GM23338 (cell line): ENCODE measurements at regions not wholly inside any gene's neighbourhood (a gene's known extent, or its start where the extent isn't known, plus 50 kb on each side); places are given as distances from the start of the nearest gene placed in this dataset.
A peak's percentile ranks its signal among the peaks of the same experiment; 100 is the strongest.

ENCODE experiments used
- CREB1 ChIP-seq: fragments of 250-450 bp; sonication (Bioruptor Pico); IDR thresholded peaks from 2 replicates; pipeline ENCODE4 v1.5.0; 2020; ENCODE audit warnings: low read depth, mild to moderate bottlenecking, moderate library complexity
- CTCF ChIP-seq, 2 experiments: fragments of 200-600 bp in 1 of 2; sonication (generic) in 1 of 2; conservative IDR thresholded peaks; 2 replicates each; pipeline versions ENCODE4 v1.5.1 to v1.6.1; 2016 to 2017; ENCODE audit warnings: antibody characterized with exemption in 2 of 2, low read depth in 2 of 2, mild to moderate bottlenecking in 2 of 2, moderate library complexity in 1 of 2
- ETS1 ChIP-seq: IDR thresholded peaks from 2 replicates; pipeline ENCODE4 v1.6.1; 2016; ENCODE audit warnings: antibody characterized with exemption
- EZH2 ChIP-seq: fragments of 200-600 bp; sonication (generic); IDR thresholded peaks from one replicate; pipeline ENCODE4 v1.8.0; 2017; ENCODE audit warnings: antibody characterized with exemption, mild to moderate bottlenecking, low read depth; ENCODE audit not compliant: unreplicated experiment
- EZH2phosphoT487 ChIP-seq: fragments of 200-600 bp; sonication (generic); IDR thresholded peaks from one replicate; pipeline ENCODE4 v1.8.1; 2018; ENCODE audit warnings: antibody characterized with exemption; ENCODE audit not compliant: unreplicated experiment
- JUNB ChIP-seq: IDR thresholded peaks from one replicate; pipeline ENCODE4 v1.6.1; 2016; ENCODE audit warnings: antibody characterized with exemption; ENCODE audit not compliant: unreplicated experiment
- NANOG ChIP-seq: IDR thresholded peaks from 2 replicates; pipeline ENCODE4 v1.6.1; 2016; ENCODE audit warnings: antibody characterized with exemption, borderline replicate concordance
- POLR2AphosphoS5 ChIP-seq: IDR thresholded peaks from 2 replicates; pipeline ENCODE4 v1.6.1; 2016; ENCODE audit warnings: antibody characterized with exemption, low read depth
- REST ChIP-seq: IDR thresholded peaks from one replicate; pipeline ENCODE4 v1.6.1; 2018; ENCODE audit warnings: antibody characterized with exemption; ENCODE audit not compliant: unreplicated experiment
- STAT1 ChIP-seq: IDR thresholded peaks from one replicate; pipeline ENCODE4 v1.6.1; 2016; ENCODE audit warnings: antibody characterized with exemption; ENCODE audit not compliant: unreplicated experiment
- ZNF114 ChIP-seq: fragments of 250-450 bp; sonication (Bioruptor Pico); IDR thresholded peaks from 2 replicates; pipeline ENCODE4 v1.5.0; 2020; ENCODE audit warnings: mild to moderate bottlenecking, moderate library complexity
- ZNF331 ChIP-seq: fragments of 250-450 bp; sonication (Bioruptor Pico); IDR thresholded peaks from 2 replicates; pipeline ENCODE4 v1.5.0; 2020; ENCODE audit warnings: low read depth, mild to moderate bottlenecking, moderate library complexity
- ZNF462 ChIP-seq: fragments of 250-450 bp; sonication (Bioruptor Pico); IDR thresholded peaks from 2 replicates; pipeline ENCODE4 v1.5.0; 2020; ENCODE audit warnings: mild to moderate bottlenecking, moderate library complexity

- TF ChIP-seq CREB1 (CRISPR knock-in tag) (no peak), ZNF114 (CRISPR knock-in tag) (no peak), EZH2phosphoT487 (no peak), CTCF (conservative IDR thresholded peaks at IDR 0.05; ENCODE audit: low read depth in 2 of 2) (peak in 1 of 2 experiments; percentile 47; a peak in 2 of 4 replicates), EZH2 (no peak), JUNB (no peak), POLR2AphosphoS5 (no peak), REST (no peak), NANOG (no peak), ETS1 (no peak), STAT1 (no peak), ZNF331 (CRISPR knock-in tag) (no peak), ZNF462 (CRISPR knock-in tag) (no peak)
Observed at GRCh38 chr21:18913914-18914313, 510.3 kb upstream of the TMPRSS15 start.
